ENCODE measurements at regions not wholly inside any gene's neighbourhood (a gene's known extent, or its start where the extent isn't known, plus 50 kb on each side); places are given as distances from the start of the nearest gene placed in this dataset.

DNA sequence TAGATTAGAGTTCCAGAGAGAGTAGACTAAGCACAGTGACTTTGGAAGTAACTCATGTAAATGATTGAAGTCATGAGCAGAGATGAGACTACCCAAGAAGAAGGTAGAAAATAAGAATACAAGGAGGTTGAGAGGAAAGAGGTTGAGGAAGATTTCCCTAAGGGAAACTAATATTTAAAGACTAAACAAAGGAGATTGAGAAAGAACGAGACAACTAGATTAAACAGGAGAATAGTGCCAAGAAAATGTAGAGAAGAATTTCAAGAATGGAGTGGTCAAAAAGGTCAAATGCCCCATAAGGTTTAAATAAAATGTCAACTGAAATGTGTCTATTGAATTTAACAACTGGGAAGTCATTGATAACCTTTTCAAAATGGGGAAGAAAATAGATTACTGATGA is 59.0 kb downstream of the RPS29 start:
- Mint-ChIP-seq H3K36me3 (peaks cover 0 to 6% (median 6%) of the 10 kb centered on the region in 3 donors), H3K27me3 (ENCODE audit: low read depth in 3 of 3) (peaks cover 0 to 17% (median 11%) of the 10 kb centered on the region in 3 donors), H3K4me3 (no peak overlapping the region), H3K4me1 (no peaks in the 10 kb centered on the region), H3K9me3 (peaks cover 0 to 1% (median 0%) of the 10 kb centered on the region in 6 donors), H3K27ac (no peak overlapping the region)
- no peak for DNase-seq

DNA sequence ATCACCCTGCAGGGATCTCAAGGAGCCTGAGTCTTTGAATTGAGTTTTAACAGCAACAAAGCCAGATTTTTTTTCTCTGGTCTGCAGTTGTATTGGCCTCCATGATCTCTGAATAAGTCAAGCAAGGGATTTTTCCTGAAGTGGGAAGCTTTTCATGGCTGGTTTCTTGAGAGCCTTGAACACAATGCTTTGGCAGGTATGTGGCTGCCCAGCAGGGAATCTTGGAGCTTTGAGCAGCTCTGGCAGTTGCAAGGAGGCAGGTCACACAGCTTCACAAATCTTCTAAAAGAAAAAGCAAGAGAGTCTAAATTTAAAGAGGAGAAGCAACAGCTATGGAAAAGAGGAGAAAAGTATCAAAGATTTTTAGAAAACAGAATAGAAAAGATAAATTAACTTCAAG is 60.1 kb downstream of the RPS29 start:
- peaks cover 0 to 6% (median 6%) of the 10 kb centered on the region in 3 donors for H3K36me3 Mint-ChIP-seq
- H3K27ac Mint-ChIP-seq: no peak overlapping the region
- peaks cover 0 to 13% (median 9%) of the 10 kb centered on the region in 3 donors for H3K27me3 Mint-ChIP-seq (ENCODE audit: low read depth in 3 of 3)

DNA sequence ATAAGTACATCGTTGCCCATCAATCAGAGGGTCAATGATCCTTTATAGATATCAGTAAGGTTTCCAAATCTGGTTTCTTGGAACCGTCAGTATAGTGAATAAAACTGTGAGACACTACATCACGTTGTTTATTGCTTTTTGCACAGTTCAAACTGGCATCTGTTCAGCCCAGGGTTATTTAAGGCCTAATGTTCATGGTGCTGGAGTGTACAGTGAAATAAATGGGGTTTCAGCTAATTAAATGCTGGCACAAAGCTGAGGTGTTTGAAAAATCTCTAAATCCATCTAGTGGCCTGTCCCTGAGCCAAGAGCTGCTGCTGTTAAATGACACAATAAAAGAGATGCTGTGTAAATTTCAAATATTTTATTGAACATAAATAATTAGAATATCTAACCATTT is 69.9 kb downstream of the RPS29 start:
- H3K9me3 Mint-ChIP-seq: no peaks in the 10 kb centered on the region
- peaks cover 0 to 6% (median 0%) of the 10 kb centered on the region in 3 donors for H3K27me3 Mint-ChIP-seq (ENCODE audit: low read depth in 3 of 3)
- DNase-seq: no peak
- no peak overlapping the region for H3K4me3 Mint-ChIP-seq
- no peak overlapping the region for H3K27ac Mint-ChIP-seq
- H3K36me3 Mint-ChIP-seq: no peaks in the 10 kb centered on the region
- H3K4me1 Mint-ChIP-seq: no peaks in the 10 kb centered on the region

More for the DNA sequence above, 60.1 kb downstream of the RPS29 start:
- Mint-ChIP-seq H3K4me1 (no peaks in the 10 kb centered on the region), H3K9me3 (peaks cover 0 to 1% (median 0%) of the 10 kb centered on the region in 6 donors), H3K4me3 (no peak overlapping the region)
- DNase-seq: no peak

DNA sequence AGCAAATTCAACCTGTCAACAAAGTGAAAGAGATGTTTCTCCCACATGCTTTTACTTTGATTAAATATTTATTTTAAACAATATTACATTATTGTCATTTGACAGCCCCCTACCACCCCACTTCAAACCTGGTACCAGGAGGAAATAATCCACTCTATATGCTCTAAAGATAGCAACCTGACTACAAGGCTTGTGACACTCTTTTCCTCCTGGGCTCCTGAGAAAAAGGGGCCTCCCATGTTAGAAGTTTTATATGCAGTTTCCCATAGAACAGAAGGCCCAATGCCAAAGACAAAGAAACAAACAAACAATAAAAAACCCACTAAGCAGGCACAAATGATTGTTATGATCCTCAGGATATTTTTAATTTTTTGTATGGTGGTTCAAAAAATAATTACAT is 73.6 kb downstream of the RPS29 start:
- H3K36me3 Mint-ChIP-seq: no peaks in the 10 kb centered on the region
- H3K27ac Mint-ChIP-seq: no peak overlapping the region
- H3K4me1 Mint-ChIP-seq: no peaks in the 10 kb centered on the region
- H3K27me3 Mint-ChIP-seq (ENCODE audit: low read depth in 3 of 3): peaks cover 0 to under 1% (median 0%) of the 10 kb centered on the region in 3 donors
- no peaks in the 10 kb centered on the region for H3K9me3 Mint-ChIP-seq
- DNase-seq: no peak
- H3K4me3 Mint-ChIP-seq: no peak overlapping the region

DNA sequence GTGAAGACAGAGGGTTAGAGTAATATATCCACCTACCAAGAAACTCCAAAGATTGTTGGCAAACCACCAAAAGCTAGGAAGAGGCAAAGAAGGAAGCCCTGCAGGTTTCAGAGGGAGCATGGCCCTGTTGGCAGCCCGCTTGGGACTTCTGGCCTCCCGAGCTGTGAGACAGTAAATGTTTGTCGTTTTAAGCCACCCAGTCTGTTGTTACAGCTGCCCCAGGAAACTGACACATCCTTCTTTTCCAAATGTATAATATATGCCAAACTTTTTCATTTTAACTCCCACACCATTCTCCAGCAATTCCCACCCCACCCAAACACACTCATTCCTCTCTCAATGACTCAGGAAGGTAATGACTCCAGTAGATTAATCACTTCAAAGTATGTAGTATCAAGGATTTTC is 74.0 kb downstream of the RPS29 start:
- Mint-ChIP-seq H3K27ac (no peak overlapping the region), H3K9me3 (no peaks in the 10 kb centered on the region), H3K36me3 (no peaks in the 10 kb centered on the region)

DNA sequence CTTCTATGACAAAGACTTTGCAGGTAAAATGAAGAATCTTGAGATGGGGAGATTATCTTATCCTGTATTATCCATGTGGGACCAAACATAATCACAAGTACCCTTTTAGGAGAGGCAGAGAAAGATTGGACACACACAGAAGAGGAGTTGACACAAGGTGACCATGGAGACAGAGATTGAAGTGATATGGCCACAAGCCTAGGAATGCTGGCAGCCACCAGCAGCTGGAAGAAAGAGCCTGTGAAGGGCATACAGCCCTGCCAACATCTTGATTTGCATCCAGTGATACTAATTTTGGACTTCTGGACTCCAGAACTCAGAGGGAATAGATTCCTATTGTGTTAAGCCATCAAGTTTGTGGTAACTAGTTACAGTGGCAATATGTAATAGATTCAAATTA is 78.1 kb downstream of the RPS29 start:
- H3K36me3 Mint-ChIP-seq: no peaks in the 10 kb centered on the region
- H3K4me1 Mint-ChIP-seq: no peaks in the 10 kb centered on the region
- H3K9me3 Mint-ChIP-seq: no peaks in the 10 kb centered on the region
- H3K27me3 Mint-ChIP-seq (ENCODE audit: low read depth in 3 of 3): peaks cover 0 to 4% (median 4%) of the 10 kb centered on the region in 3 donors
- no peak overlapping the region for H3K4me3 Mint-ChIP-seq
- H3K27ac Mint-ChIP-seq: no peak overlapping the region
- no peak for DNase-seq

More for the DNA sequence above, 74.0 kb downstream of the RPS29 start:
- no peaks in the 10 kb centered on the region for H3K4me1 Mint-ChIP-seq
- H3K27me3 Mint-ChIP-seq (ENCODE audit: low read depth in 3 of 3): no peaks in the 10 kb centered on the region
- no peak for DNase-seq
- H3K4me3 Mint-ChIP-seq: no peak overlapping the region

DNA sequence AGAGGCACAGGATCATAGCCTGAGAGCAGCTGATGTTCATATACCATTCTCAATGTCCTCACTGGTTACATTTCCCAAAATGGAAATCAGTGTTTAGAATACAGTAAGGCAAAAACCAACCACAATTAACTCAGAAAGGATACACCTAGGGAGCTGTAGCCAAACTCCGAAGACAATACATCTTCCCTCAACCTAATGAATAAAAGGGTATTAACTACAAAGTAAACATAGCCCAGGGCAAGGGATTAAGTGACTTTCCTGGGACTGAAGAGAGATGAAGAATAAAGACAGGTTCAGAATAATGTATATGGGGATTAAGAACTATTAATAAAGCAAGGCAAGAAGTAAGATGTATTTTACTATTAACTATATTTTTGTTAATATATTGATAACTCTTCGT is 79.5 kb downstream of the RPS29 start:
- Mint-ChIP-seq H3K27me3 (ENCODE audit: low read depth in 3 of 3) (peaks cover 0 to 4% (median 4%) of the 10 kb centered on the region in 3 donors), H3K4me3 (no peak overlapping the region), H3K9me3 (no peaks in the 10 kb centered on the region), H3K36me3 (no peaks in the 10 kb centered on the region), H3K27ac (no peak overlapping the region), H3K4me1 (no peaks in the 10 kb centered on the region)
- DNase-seq: no peak

DNA sequence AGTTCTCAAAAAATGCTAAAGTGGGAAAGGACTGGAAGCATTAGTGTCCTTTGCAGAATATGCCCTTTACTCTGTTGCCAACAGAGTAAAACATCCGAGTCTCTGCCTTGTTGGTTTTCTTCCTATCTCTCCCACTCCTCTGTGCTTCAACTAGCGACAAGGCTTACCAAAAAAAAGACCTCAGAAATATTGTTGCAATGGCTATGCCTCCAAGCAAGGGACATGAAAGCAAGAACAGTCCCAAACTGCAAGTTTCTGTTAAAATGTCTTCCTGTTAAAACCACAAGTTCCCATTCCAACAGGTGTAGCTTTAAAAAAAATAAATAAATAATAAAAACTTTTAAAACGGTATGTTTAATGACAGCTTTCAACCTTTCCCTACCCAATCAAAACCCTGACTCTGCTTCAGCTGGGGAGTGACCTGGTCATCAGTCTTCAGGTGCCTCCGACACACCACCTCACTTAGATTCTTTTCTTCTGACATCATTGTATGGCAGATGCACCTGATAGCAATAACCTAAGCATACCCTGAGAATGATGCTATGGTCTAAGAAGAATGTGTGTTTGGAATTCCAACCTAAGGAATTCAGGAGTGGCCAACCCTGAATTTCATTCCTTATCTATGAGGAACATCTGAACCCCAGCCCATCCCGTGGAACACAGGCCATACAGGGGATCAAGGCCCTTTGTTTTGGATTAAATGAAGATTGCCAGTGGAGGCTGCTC is 81.0 kb downstream of the RPS29 start:
- Mint-ChIP-seq H3K27ac (no peak overlapping the region), H3K9me3 (no peaks in the 10 kb centered on the region), H3K4me1 (no peaks in the 10 kb centered on the region), H3K4me3 (no peak overlapping the region), H3K36me3 (no peaks in the 10 kb centered on the region), H3K27me3 (ENCODE audit: low read depth in 3 of 3) (peaks cover 0 to 6% (median 4%) of the 10 kb centered on the region in 3 donors)
- no peak for DNase-seq

DNA sequence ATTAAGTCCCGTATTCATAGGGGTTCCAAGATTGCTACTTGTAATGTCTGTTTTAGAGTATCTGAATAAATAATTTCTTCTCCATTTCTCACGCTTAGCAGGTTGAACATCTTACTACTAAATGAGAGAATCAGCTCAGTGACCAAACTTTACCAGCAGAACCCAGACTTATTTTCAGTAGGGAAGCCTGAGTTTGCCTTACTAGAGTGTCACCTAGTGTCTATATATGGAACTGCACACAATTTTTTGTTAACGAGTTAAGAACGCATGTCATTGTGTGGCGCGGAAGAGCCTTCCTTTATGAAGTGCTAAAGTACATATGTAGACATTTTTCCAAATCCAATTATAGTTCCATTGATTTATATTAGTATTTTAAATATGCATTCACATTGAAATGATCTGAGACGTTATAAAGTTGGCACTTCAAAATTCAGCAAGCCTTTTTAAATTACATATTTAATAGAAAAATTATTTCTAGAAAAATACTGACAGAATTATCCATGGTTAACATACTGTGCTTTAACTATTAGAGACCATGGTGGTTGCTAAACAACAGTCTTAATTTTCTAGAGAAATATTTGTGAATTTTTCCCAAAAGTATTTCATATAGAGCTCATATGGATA is 88.3 kb downstream of the RPS29 start:
- Mint-ChIP-seq H3K9me3 (no peaks in the 10 kb centered on the region), H3K27ac (no peak overlapping the region), H3K4me1 (no peaks in the 10 kb centered on the region), H3K4me3 (no peak overlapping the region), H3K27me3 (ENCODE audit: low read depth in 3 of 3) (peaks cover 0 to 19% (median 2%) of the 10 kb centered on the region in 3 donors), H3K36me3 (no peaks in the 10 kb centered on the region)
- peak; percentile 18 to 32 (median 22) for DNase-seq

DNA sequence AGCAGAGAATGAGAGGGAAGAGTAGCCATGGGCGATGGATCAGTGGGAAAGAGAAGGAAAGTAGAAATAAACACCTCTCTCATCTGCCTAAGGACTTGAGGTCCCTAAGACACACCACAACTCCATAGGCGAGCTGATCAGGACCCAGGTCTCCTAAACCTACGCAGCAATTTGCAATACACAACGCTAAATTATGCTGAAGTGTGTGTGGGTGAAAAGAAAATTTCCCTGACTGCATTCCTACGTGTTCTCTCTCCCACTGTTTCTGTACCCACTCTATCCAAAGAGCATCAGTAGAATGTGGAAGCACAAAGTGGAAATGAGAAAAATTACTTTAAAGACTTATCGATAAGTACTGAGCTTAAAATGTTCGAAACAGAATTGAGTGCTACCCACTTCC is 88.9 kb downstream of the RPS29 start:
- Mint-ChIP-seq H3K27me3 (ENCODE audit: low read depth in 3 of 3) (peaks cover 0 to 21% (median 2%) of the 10 kb centered on the region in 3 donors), H3K27ac (no peak overlapping the region)

DNA sequence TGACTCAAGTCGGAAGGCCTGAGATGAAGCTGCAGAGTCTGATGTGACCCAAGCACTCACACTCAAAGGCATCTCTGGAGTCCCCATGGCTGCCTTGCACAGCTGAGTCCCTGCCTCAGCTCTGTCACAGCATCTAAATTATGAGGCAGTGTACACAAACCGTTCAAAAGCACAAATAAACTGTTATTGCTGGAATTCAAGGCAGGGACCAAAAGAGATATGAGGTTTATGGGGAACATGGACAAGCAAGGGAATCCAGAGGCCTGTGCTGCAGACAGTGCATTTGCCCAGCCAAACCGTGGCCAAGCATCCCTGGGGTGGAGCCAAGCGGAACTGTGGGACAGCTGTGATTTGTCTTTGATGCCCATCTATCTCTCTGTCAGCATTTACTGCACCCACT is 91.3 kb downstream of the RPS29 start:
- Mint-ChIP-seq H3K36me3 (no peaks in the 10 kb centered on the region), H3K9me3 (no peaks in the 10 kb centered on the region), H3K4me1 (no peaks in the 10 kb centered on the region), H3K27ac (no peak overlapping the region), H3K27me3 (ENCODE audit: low read depth in 3 of 3) (peaks cover 0 to 15% (median 2%) of the 10 kb centered on the region in 3 donors), H3K4me3 (no peak overlapping the region)
- DNase-seq: no peak

More for the DNA sequence above, 88.9 kb downstream of the RPS29 start:
- DNase-seq: no peak
- H3K4me3 Mint-ChIP-seq: no peak overlapping the region
- H3K4me1 Mint-ChIP-seq: no peaks in the 10 kb centered on the region
- H3K36me3 Mint-ChIP-seq: no peaks in the 10 kb centered on the region
- H3K9me3 Mint-ChIP-seq: no peaks in the 10 kb centered on the region

DNA sequence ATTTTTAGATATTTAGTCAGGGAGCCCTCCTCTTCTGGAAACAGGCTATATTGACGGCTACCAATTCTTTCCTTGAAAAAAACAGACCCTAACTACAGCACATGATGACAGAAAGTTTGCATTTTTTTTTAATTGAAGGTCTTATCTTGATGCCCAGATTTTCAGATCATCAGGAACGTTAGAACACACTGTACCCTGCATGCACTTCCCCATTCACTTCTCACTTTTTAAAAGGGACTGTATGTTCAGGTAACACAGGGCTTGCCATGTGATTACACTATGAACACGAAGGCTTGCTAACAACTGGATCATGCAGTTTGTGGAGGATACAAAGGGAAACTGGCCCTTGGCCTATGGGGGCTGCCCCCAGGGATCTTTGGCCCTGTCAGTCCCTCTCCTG is 92.6 kb downstream of the RPS29 start:
- H3K4me3 Mint-ChIP-seq: no peak overlapping the region
- DNase-seq: no peak
- H3K27me3 Mint-ChIP-seq (ENCODE audit: low read depth in 3 of 3): peaks cover 0 to 12% (median 2%) of the 10 kb centered on the region in 3 donors
- no peak overlapping the region for H3K27ac Mint-ChIP-seq
- no peaks in the 10 kb centered on the region for H3K4me1 Mint-ChIP-seq
- no peaks in the 10 kb centered on the region for H3K36me3 Mint-ChIP-seq
- H3K9me3 Mint-ChIP-seq: no peaks in the 10 kb centered on the region

DNA sequence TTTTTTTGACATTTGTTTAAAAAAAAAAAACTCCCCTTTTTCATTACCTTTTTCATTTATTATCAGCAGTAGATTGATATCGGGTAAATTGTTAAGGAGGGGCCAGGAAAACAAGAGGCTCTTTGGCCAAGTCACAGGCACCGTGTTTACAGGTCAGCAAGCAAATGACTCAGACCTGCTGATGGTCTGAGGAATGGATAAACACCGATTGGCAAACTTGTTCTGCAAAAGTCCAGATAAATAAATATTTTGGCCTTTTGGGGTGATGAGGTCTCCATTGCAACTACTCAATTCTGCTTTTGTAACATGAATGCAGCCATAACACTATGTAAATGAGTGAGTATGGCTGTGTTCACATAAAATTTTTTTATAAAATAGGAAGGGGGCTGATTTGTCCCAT is 94.0 kb downstream of the RPS29 start:
- H3K36me3 Mint-ChIP-seq: no peaks in the 10 kb centered on the region
- no peaks in the 10 kb centered on the region for H3K4me1 Mint-ChIP-seq
- H3K9me3 Mint-ChIP-seq: no peaks in the 10 kb centered on the region
- no peak for DNase-seq
- peaks cover 2 to 12% (median 2%) of the 10 kb centered on the region in 3 donors for H3K27me3 Mint-ChIP-seq (ENCODE audit: low read depth in 3 of 3)
- no peak overlapping the region for H3K27ac Mint-ChIP-seq
- H3K4me3 Mint-ChIP-seq: no peak overlapping the region

DNA sequence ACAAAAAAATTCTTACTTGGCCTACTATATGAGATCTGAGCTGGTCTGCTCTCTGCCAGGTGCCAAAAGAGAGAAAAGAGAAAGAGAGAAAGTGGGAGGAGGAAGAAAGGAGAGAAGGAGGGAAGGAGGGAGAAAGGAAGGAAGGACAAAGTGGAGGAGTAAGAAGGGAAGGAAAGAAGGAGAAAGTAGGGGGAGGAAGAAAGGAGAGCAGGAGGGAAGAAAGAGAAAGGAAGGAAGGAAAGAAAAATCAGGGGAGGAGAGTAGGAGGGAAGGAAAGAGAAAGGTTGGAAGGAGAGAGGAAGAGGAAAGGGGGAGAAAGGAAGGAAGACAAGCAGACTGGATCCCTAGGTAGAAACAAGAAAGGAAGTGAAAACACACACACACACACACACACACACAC is 96.8 kb downstream of the RPS29 start:
- Mint-ChIP-seq H3K27me3 (ENCODE audit: low read depth in 3 of 3) (peaks cover 2 to 7% (median 2%) of the 10 kb centered on the region in 3 donors), H3K4me3 (no peak overlapping the region), H3K9me3 (no peaks in the 10 kb centered on the region), H3K36me3 (no peaks in the 10 kb centered on the region), H3K4me1 (no peaks in the 10 kb centered on the region), H3K27ac (no peak overlapping the region)
- no peak for DNase-seq
